K562 (cell line): ENCODE measurements at regions not wholly inside any gene's neighbourhood (a gene's known extent, or its start where the extent isn't known, plus 50 kb on each side); places are given as distances from the start of the nearest gene placed in this dataset.

Source experiments
- ATAC-seq: fragments of 200-7000 bp; cut with Tn5 transposase; 3 replicates; pipeline ENCODE4 v1.9.1; 2020; ENCODE audit warnings: moderate library complexity
- BruUV-seq: library from RNA; stranded (reverse); fragments of 400-500 nt; replicated peaks from 2 replicates; lab custom pipeline; 2021; lab: Mats Ljungman, UMichigan
- CTCF ChIA-PET: fragments of 300-600 bp; formaldehyde crosslinking; extraction: SDS; loops from one replicate; lab custom pipeline; 2021; ENCODE audit warnings: low intra/inter-chr PET ratio; lab: Yijun Ruan, JAX
- POLR2A ChIA-PET: fragments of 300-600, 350-650 bp; sonication (Branson Sonifier 250); formaldehyde crosslinking; extraction: SDS; loops from one replicate; lab custom pipeline; 2021; ENCODE audit warnings: antibody characterized with exemption, inconsistent platforms; lab: Yijun Ruan, JAX
- DNase-seq, 4 experiments: peaks; one replicate each; pipeline versions ENCODE4 v3.0.0 to v3.0.0-alpha.2; 2011 to 2018; ENCODE audit warnings: low spot score in 3 of 4, mixed read lengths in 3 of 4; ENCODE audit errors: extremely low read depth in 1 of 4
- FAIRE-seq: peaks from 2 replicates; lab custom pipeline; 2011; peaks lifted over from hg19 to GRCh38; lab: Jason Lieb, UNC
- H2AFZ ChIP-seq: 2 replicates; pipeline ENCODE4 v1.6.0; 2011; ENCODE audit warnings: low read depth, low read length, control low read depth, inconsistent platforms
- H3K27ac ChIP-seq: fragments of 200-600 bp; 3 replicates; pipeline ENCODE4 v1.8.0; 2011; ENCODE audit warnings: low read depth, mild to moderate bottlenecking, control low read depth, inconsistent platforms, low read length, moderate library complexity, mixed read lengths; ENCODE audit errors: extremely low read depth
- H3K27me3 ChIP-seq, 2 experiments: fragments of 300-600 bp in 1 of 2; 2 replicates in 1 of 2; 3 replicates in 1 of 2; pipeline versions ENCODE4 v1.6.0 to v1.8.0; 2011; ENCODE audit warnings: inconsistent platforms in 2 of 2, low read length in 2 of 2, mild to moderate bottlenecking in 1 of 2, mixed read lengths in 1 of 2, moderate library complexity in 1 of 2; ENCODE audit not compliant: control insufficient read depth in 2 of 2, insufficient read depth in 2 of 2
- H3K36me3 ChIP-seq: fragments of 300-600 bp; 3 replicates; pipeline ENCODE4 v1.8.0; 2011; ENCODE audit warnings: mild to moderate bottlenecking, low read length, inconsistent platforms; ENCODE audit not compliant: control insufficient read depth, insufficient read depth
- H3K4me1 ChIP-seq, 2 experiments: fragments of 200-600 bp in 1 of 2; replicated peaks in 1 of 2; 2 replicates in 1 of 2; 3 replicates in 1 of 2; pipeline versions ENCODE4 v1.5.1 to v1.8.0; 2011; ENCODE audit warnings: inconsistent platforms in 2 of 2, low read length in 2 of 2, mild to moderate bottlenecking in 1 of 2, mixed read lengths in 1 of 2, moderate library complexity in 1 of 2; ENCODE audit not compliant: control insufficient read depth in 2 of 2, insufficient read depth in 2 of 2
- H3K4me2 ChIP-seq: 2 replicates; pipeline ENCODE4 v1.6.1; 2011; ENCODE audit warnings: low read length, control low read depth, inconsistent platforms, mixed read lengths; ENCODE audit not compliant: insufficient read depth
- H3K4me3 ChIP-seq: fragments of 200-600 bp; sonication (generic), shearing (Covaris generic); 2 replicates; pipeline ENCODE4 v1.5.1; 2016; ENCODE audit warnings: control low read depth, inconsistent platforms
- H3K79me2 ChIP-seq: fragments of 200-600 bp; 3 replicates; pipeline ENCODE4 v1.8.0; 2011; ENCODE audit warnings: low read length, inconsistent platforms; ENCODE audit not compliant: control insufficient read depth, insufficient read depth
- H3K9ac ChIP-seq, 2 experiments: 2 replicates each; pipeline versions ENCODE4 v1.6.0 to v1.6.1; 2011; ENCODE audit warnings: low read depth in 2 of 2, low read length in 2 of 2, control low read depth in 1 of 2, inconsistent platforms in 1 of 2, mild to moderate bottlenecking in 1 of 2, mixed read lengths in 1 of 2; ENCODE audit not compliant: insufficient read depth in 1 of 2
- H3K9me1 ChIP-seq: one replicate; pipeline ENCODE4 v1.6.0; 2011; ENCODE audit warnings: inconsistent platforms, mild to moderate bottlenecking, low read length, moderate library complexity; ENCODE audit not compliant: control insufficient read depth, insufficient read depth
- H3K9me3 ChIP-seq: replicated peaks from 2 replicates; pipeline ENCODE4 v1.5.1; 2011; ENCODE audit warnings: low read depth, low read length, inconsistent platforms; ENCODE audit not compliant: control insufficient read depth, insufficient read depth
- H4K20me1 ChIP-seq: replicated peaks from 2 replicates; pipeline ENCODE4 v1.6.1; 2011; ENCODE audit warnings: low read length, inconsistent platforms, mixed read lengths; ENCODE audit not compliant: control insufficient read depth, insufficient read depth
- CHD1 ChIP-seq: fragments of 200-600 bp; sonication (generic); IDR thresholded peaks from one replicate; pipeline ENCODE4 v1.6.1; 2012; ENCODE audit warnings: mild to moderate bottlenecking, moderate library complexity, low read length, inconsistent platforms
- ETV5 ChIP-seq: sonication (generic); formaldehyde crosslinking; IDR thresholded peaks from 2 replicates; pipeline ENCODE4 v1.4.0; 2020; ENCODE audit warnings: low read depth, mild to moderate bottlenecking, missing genetic modification reagents
- HNRNPH1 ChIP-seq: fragments of 200-400 bp; formaldehyde crosslinking; optimal IDR thresholded peaks from 2 replicates; pipeline ENCODE3; 2017; ENCODE audit warnings: low read depth, mild to moderate bottlenecking, low read length, moderate library complexity
- MYC ChIP-seq, 2 experiments: fragments of 250-450 bp in 1 of 2; sonication (Bioruptor Pico) in 1 of 2; IDR thresholded peaks; 2 replicates each; pipeline versions ENCODE4 v1.5.1 to v1.6.1; 2012 to 2021; ENCODE audit warnings: low read depth in 2 of 2, borderline replicate concordance in 1 of 2, improper control_type of control experiment in 1 of 2, low read length in 1 of 2, mild to moderate bottlenecking in 1 of 2, moderate library complexity in 1 of 2
- NFRKB ChIP-seq: fragments of 450-650 bp; IDR thresholded peaks from 2 replicates; pipeline ENCODE4 v1.6.1; 2016; ENCODE audit warnings: low read depth
- PYGO2 ChIP-seq: fragments of 450-650 bp; IDR thresholded peaks from 2 replicates; pipeline ENCODE4 v1.6.1; 2016; ENCODE audit warnings: mild to moderate bottlenecking, missing genetic modification characterization, moderate library complexity, missing compliant biosample characterization
- SNIP1 ChIP-seq: fragments of 450-650 bp; IDR thresholded peaks from 2 replicates; pipeline ENCODE4 v1.7.1; 2017; ENCODE audit warnings: low read depth, mild to moderate bottlenecking
- YBX1 ChIP-seq: fragments of 450-650 bp; IDR thresholded peaks from 2 replicates; pipeline ENCODE4 v1.7.1; 2016; ENCODE audit warnings: mild to moderate bottlenecking
- ZNF23 ChIP-seq: fragments of 250-450 bp; sonication (Bioruptor Pico); IDR thresholded peaks from 2 replicates; pipeline ENCODE4 v1.4.0; 2020; ENCODE audit warnings: mild to moderate bottlenecking
- ZNF316 ChIP-seq: fragments of 450-650 bp; IDR thresholded peaks from 2 replicates; pipeline ENCODE4 v1.6.1; 2016
- ZNF785 ChIP-seq: fragments of 250-450 bp; sonication (Bioruptor Pico); IDR thresholded peaks from 2 replicates; pipeline ENCODE4 v1.4.0; 2020; ENCODE audit warnings: mild to moderate bottlenecking
- WGBS: fragments of 100-300 bp; shearing (Covaris generic); methylation state at CpG from one replicate; pipeline ENCODE4 v1.1.6; 2016; ENCODE audit warnings: low coverage, mixed read lengths; ENCODE audit not compliant: insufficient coverage; ENCODE audit errors: missing lambda C conversion rate; 5-methylcytosine and 5-hydroxymethylcytosine counted together
- in situ Hi-C: fragments of 300-500 bp; cut with MboI; formaldehyde crosslinking; loops from 4 replicates; pipeline ENCODE4 v1.15.0; 2018; ENCODE audit warnings: inconsistent platforms, mixed read lengths
- intact Hi-C: fragments of 100-400 bp; cut with micrococcal nuclease; formaldehyde crosslinking; loops from 2 replicates; pipeline ENCODE4 v1.14.2; 2022
- TF ChIP-seq, protein P1 (sequence below): fragments of 250-450 bp; sonication (Bioruptor Pico); IDR thresholded peaks from 2 replicates; pipeline ENCODE4 v1.8.0; 2022; ENCODE audit warnings: inconsistent platforms, mild to moderate bottlenecking, moderate library complexity, borderline replicate concordance
- TF ChIP-seq, protein P2 (sequence below): fragments of 250-450 bp; sonication (Bioruptor Pico); IDR thresholded peaks from 2 replicates; pipeline ENCODE4 v1.5.0; 2021

- DNase-seq: no peak
Measured at GRCh38 chr15:62709261-62709660, 333.3 kb upstream of the TPM1 start.

More at GRCh38 chr15:62709261-62709660, 333.3 kb upstream of the TPM1 start:
- in situ Hi-C loops (no loop called here), intact Hi-C loops (no loop called here)
- Histone ChIP-seq H3K4me2 (no peak overlapping the region), H3K27ac (no peak overlapping the region), H3K9me1 (no peaks in the 10 kb centered on the region), H2AFZ (no peak overlapping the region), H3K4me1 (no peaks in the 10 kb centered on the region), H3K36me3 (no peaks in the 10 kb centered on the region), H3K9me3 (no peaks in the 10 kb centered on the region), H3K4me3 (no peak overlapping the region), H3K27me3 (peaks cover 0 to 12% of the 10 kb centered on the region in 2 experiments; a peak in 3 of 5 replicates), H3K79me2 (no peaks in the 10 kb centered on the region), H4K20me1 (no peaks in the 10 kb centered on the region), H3K9ac (no peak overlapping the region)
- ChIA-PET CTCF (no interaction called here), POLR2A (no interaction called here)
- no peak for ATAC-seq
- no peak for FAIRE-seq
- 0% methylated on average over 3 of the region's 3 CpGs for WGBS
- no TSS peak for BruUV-seq
- no peak for TF ChIP-seq ZNF785 (CRISPR knock-in tag)
- no peak for TF ChIP-seq CHD1
- TF ChIP-seq, protein P1, sequence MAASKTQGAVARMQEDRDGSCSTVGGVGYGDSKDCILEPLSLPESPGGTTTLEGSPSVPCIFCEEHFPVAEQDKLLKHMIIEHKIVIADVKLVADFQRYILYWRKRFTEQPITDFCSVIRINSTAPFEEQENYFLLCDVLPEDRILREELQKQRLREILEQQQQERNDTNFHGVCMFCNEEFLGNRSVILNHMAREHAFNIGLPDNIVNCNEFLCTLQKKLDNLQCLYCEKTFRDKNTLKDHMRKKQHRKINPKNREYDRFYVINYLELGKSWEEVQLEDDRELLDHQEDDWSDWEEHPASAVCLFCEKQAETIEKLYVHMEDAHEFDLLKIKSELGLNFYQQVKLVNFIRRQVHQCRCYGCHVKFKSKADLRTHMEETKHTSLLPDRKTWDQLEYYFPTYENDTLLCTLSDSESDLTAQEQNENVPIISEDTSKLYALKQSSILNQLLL (CRISPR knock-in tag): no peak
- TF ChIP-seq YBX1: no peak
- TF ChIP-seq, protein P2, sequence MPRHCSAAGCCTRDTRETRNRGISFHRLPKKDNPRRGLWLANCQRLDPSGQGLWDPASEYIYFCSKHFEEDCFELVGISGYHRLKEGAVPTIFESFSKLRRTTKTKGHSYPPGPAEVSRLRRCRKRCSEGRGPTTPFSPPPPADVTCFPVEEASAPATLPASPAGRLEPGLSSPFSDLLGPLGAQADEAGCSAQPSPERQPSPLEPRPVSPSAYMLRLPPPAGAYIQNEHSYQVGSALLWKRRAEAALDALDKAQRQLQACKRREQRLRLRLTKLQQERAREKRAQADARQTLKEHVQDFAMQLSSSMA: no peak
- TF ChIP-seq ETV5 (CRISPR knock-in tag): no peak
- no peak for TF ChIP-seq ZNF316
- no peak for TF ChIP-seq HNRNPH1
- TF ChIP-seq MYC (IDR thresholded peaks at IDR 0.05; ENCODE audit: low read depth, low read length): no peak
- TF ChIP-seq MYC (CRISPR knock-in tag; IDR thresholded peaks at IDR 0.05; ENCODE audit: borderline replicate concordance, low read depth): no peak
- TF ChIP-seq ZNF23 (CRISPR knock-in tag): no peak
- no peak for TF ChIP-seq PYGO2 (tag)
- no peak for TF ChIP-seq SNIP1
- TF ChIP-seq NFRKB: no peak
